B cell (primary cell): ENCODE measurements at regions not wholly inside any gene's neighbourhood (a gene's known extent, or its start where the extent isn't known, plus 50 kb on each side); places are given as distances from the start of the nearest gene placed in this dataset.

Experiments used
- EZH2 ChIP-seq: IDR thresholded peaks from 2 replicates; pipeline ENCODE4 v1.6.1; 2012; ENCODE audit warnings: borderline replicate concordance, low read depth, mild to moderate bottlenecking, moderate library complexity, low read length; ENCODE audit not compliant: insufficient read depth, poor library complexity, severe bottlenecking
- TF ChIP-seq, protein P1 (sequence below): fragments of 200-600 bp; IDR thresholded peaks from one replicate; pipeline ENCODE4 v1.8.0; 2022; ENCODE audit warnings: antibody characterized with exemption, mild to moderate bottlenecking

DNA sequence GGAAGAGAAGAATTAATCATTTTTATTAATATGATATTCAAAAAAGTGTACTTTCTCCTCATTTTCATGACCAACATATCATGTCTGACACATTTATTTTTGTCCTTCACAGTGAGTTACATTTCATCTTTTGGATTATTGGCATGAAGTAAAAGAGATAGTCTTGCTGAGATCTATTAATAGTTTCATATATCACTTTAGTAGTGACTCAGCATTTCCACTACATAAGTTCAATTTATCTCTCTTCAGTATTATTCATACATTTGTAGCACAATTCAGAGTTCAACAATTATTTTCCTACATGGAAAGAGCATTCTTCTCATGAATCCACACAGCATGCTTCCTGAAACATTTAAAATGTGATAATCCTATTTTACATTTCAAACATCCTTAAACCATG is 1461.1 kb downstream of the TECRL start:
- TF ChIP-seq, protein P1, sequence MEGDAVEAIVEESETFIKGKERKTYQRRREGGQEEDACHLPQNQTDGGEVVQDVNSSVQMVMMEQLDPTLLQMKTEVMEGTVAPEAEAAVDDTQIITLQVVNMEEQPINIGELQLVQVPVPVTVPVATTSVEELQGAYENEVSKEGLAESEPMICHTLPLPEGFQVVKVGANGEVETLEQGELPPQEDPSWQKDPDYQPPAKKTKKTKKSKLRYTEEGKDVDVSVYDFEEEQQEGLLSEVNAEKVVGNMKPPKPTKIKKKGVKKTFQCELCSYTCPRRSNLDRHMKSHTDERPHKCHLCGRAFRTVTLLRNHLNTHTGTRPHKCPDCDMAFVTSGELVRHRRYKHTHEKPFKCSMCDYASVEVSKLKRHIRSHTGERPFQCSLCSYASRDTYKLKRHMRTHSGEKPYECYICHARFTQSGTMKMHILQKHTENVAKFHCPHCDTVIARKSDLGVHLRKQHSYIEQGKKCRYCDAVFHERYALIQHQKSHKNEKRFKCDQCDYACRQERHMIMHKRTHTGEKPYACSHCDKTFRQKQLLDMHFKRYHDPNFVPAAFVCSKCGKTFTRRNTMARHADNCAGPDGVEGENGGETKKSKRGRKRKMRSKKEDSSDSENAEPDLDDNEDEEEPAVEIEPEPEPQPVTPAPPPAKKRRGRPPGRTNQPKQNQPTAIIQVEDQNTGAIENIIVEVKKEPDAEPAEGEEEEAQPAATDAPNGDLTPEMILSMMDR: no peak
- TF ChIP-seq EZH2: no peak
